ENCODE measurements at regions not wholly inside any gene's neighbourhood (a gene's known extent, or its start where the extent isn't known, plus 50 kb on each side); places are given as distances from the start of the nearest gene placed in this dataset.

DNA sequence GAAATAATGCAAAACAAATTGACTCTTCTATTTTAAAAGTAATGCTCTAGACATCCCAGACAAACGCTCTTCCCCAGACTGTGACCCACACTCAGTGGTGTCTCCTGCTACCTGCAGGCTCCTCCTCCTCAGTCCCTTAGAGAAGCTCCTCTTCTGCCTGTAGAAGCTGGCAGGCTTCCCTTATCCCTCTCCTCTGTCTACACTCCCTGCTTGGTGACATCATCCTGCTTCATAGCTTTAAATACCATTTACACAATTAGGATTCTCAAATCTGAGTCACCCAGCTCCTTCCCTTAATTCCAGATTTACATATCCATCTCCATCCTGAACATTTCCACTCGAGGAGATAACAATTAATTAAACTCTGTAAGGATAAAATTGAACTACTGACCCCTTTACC, 167.9 kb downstream of the FBXO15 start:
- Histone ChIP-seq H3K36me3 (ENCODE audit: insufficient read depth, low read length) (no peaks in the 10 kb centered on the region), H3K9me3 (ENCODE audit: low read length) (no peaks in the 10 kb centered on the region), H3K4me3 (ENCODE audit: low read length) (no peak overlapping the region), H3K27ac (ENCODE audit: low read depth, low read length) (no peak overlapping the region), H3K4me1 (ENCODE audit: insufficient read depth, low read length) (no peaks in the 10 kb centered on the region), H3K27me3 (ENCODE audit: insufficient read depth, low read length, poor library complexity, severe bottlenecking) (no peaks in the 10 kb centered on the region)
- peaks cover 0 to 3% (median 0%) of the 10 kb centered on the region in 5 donors for H3K9me3 Mint-ChIP-seq
- no peaks in the 10 kb centered on the region for H3K36me3 Mint-ChIP-seq
- H3K27ac Mint-ChIP-seq: no peak overlapping the region
- ChIA-PET POLR2A (no interaction called here), CTCF (no interaction called here)
- H3K27me3 Mint-ChIP-seq: peaks cover 9 to 11% of the 10 kb centered on the region in 2 donors
- no peaks in the 10 kb centered on the region for H3K4me1 Mint-ChIP-seq
- no peak overlapping the region for H3K4me3 Mint-ChIP-seq
- DNase-seq: no peak

DNA sequence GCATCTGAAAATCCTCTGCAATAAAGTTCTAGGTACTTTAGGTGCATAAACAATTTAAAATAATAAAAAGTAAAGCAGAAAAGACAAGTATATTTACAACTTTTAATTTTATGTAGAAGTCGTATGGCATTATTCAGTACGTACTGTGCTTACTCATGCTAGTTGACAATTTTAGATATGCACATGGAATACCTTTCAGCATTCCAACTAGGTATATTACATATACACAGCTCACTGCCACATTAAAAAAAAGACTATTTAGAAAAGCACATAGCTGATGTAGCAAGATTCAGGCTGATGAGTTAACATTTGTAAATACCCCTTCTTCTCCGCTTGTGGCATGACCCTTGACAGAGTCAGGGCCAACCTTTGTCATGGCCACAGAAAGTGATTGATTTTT, 171.2 kb downstream of the FBXO15 start:
- DNase-seq: no peak
- Mint-ChIP-seq H3K9me3 (peaks cover 0 to 3% (median 0%) of the 10 kb centered on the region in 5 donors), H3K36me3 (no peaks in the 10 kb centered on the region), H3K4me1 (no peaks in the 10 kb centered on the region), H3K27ac (no peak overlapping the region), H3K4me3 (no peak overlapping the region), H3K27me3 (peaks cover 14 to 19% of the 10 kb centered on the region in 2 donors)
- H3K27me3 ChIP-seq (ENCODE audit: insufficient read depth, low read length, poor library complexity, severe bottlenecking): no peaks in the 10 kb centered on the region
- H3K9me3 ChIP-seq (ENCODE audit: low read length): no peaks in the 10 kb centered on the region
- no peak overlapping the region for H3K4me3 ChIP-seq (ENCODE audit: low read length)
- no peaks in the 10 kb centered on the region for H3K4me1 ChIP-seq (ENCODE audit: insufficient read depth, low read length)
- no peak overlapping the region for H3K27ac ChIP-seq (ENCODE audit: low read depth, low read length)
- ChIA-PET CTCF (no interaction called here), POLR2A (no interaction called here)
- H3K36me3 ChIP-seq (ENCODE audit: insufficient read depth, low read length): no peaks in the 10 kb centered on the region

DNA sequence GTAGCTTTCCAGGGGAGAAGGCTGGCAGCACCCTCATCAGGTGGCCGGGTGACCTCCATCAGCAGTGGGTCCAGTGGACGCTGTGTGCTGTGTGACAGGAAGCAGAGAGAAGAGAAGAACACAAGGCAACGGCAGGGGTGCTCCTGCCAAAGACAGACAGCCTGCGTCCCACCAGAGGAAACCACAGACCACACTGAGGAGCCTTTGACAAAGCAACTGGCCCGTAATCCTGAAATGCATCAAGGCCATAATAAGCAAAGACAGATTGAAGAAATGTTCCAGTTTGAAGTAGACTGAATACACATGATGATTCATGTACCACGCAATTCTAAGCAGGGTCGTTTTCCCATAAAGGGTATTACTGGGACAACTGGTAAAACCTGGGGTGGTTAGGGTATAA, 172.4 kb downstream of the FBXO15 start:
- ChIA-PET POLR2A (no interaction called here), CTCF (no interaction called here)
- H3K27me3 ChIP-seq (ENCODE audit: insufficient read depth, low read length, poor library complexity, severe bottlenecking): no peaks in the 10 kb centered on the region
- Mint-ChIP-seq H3K9me3 (peaks cover 0 to 3% (median 0%) of the 10 kb centered on the region in 5 donors), H3K36me3 (no peaks in the 10 kb centered on the region), H3K4me1 (no peaks in the 10 kb centered on the region), H3K27ac (no peak overlapping the region), H3K4me3 (no peak overlapping the region), H3K27me3 (peaks cover 13 to 19% of the 10 kb centered on the region in 2 donors)
- no peak overlapping the region for H3K4me3 ChIP-seq (ENCODE audit: low read length)
- no peaks in the 10 kb centered on the region for H3K9me3 ChIP-seq (ENCODE audit: low read length)
- no peaks in the 10 kb centered on the region for H3K36me3 ChIP-seq (ENCODE audit: insufficient read depth, low read length)
- H3K4me1 ChIP-seq (ENCODE audit: insufficient read depth, low read length): no peaks in the 10 kb centered on the region
- no peak overlapping the region for H3K27ac ChIP-seq (ENCODE audit: low read depth, low read length)
- no peak for DNase-seq

DNA sequence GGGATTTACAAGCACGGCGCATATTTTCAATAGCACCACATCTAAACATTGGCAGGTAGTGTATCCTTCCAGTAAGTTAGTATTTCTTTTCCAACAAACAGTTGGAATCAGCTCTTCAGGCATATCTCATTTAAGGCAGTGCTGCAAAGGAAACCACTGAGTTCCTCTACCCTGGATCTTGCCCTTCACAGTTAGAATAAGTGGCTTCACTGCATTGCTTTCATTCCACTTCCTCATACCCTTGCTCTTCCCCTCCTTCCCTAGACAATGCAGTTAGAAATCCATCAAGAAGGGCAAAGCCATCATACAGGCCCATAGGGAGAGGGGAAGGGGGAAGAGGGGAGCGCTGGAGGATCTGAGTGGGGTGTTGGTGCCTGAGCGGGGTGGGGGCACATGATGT, 173.7 kb downstream of the FBXO15 start:
- Mint-ChIP-seq H3K4me1 (no peaks in the 10 kb centered on the region), H3K36me3 (no peaks in the 10 kb centered on the region), H3K27me3 (peaks cover 14 to 17% of the 10 kb centered on the region in 2 donors), H3K9me3 (peaks cover 0 to 1% (median 0%) of the 10 kb centered on the region in 5 donors), H3K4me3 (no peak overlapping the region), H3K27ac (no peak overlapping the region)
- no peaks in the 10 kb centered on the region for H3K4me1 ChIP-seq (ENCODE audit: insufficient read depth, low read length)
- no peaks in the 10 kb centered on the region for H3K9me3 ChIP-seq (ENCODE audit: low read length)
- ChIA-PET CTCF (no interaction called here), POLR2A (no interaction called here)
- DNase-seq: no peak
- no peak overlapping the region for H3K27ac ChIP-seq (ENCODE audit: low read depth, low read length)
- H3K36me3 ChIP-seq (ENCODE audit: insufficient read depth, low read length): no peaks in the 10 kb centered on the region
- H3K27me3 ChIP-seq (ENCODE audit: insufficient read depth, low read length, poor library complexity, severe bottlenecking): no peaks in the 10 kb centered on the region
- H3K4me3 ChIP-seq (ENCODE audit: low read length): no peak overlapping the region

DNA sequence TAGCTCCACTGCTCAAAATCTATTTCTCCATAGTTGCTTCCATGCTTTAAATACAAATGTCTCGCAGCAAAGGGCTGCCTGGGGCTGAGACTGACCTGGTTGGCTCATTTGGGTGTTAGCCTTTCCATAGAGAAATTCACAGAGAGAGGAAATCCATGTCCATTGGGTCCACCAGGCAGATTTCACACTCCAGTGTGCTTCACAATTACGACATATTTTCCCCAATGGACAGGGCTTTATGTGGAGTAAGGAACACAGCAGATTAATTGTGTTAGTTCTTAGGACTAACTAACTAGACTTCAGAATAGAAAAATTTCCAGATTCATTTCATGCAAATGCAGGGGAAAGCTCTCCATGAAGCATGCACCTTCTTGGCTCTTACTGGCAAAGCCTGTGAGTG, 180.7 kb downstream of the FBXO15 start:
- H3K9me3 Mint-ChIP-seq: peaks cover 0 to 4% (median 0%) of the 10 kb centered on the region in 5 donors
- ChIA-PET POLR2A (no interaction called here), CTCF (no interaction called here)
- no peak for DNase-seq
- no peak overlapping the region for H3K4me3 ChIP-seq (ENCODE audit: low read length)
- no peak overlapping the region for H3K4me3 Mint-ChIP-seq
- no peaks in the 10 kb centered on the region for H3K36me3 ChIP-seq (ENCODE audit: insufficient read depth, low read length)
- H3K36me3 Mint-ChIP-seq: no peaks in the 10 kb centered on the region
- no peak overlapping the region for H3K27ac ChIP-seq (ENCODE audit: low read depth, low read length)
- H3K4me1 Mint-ChIP-seq: no peaks in the 10 kb centered on the region
- no peak overlapping the region for H3K27ac Mint-ChIP-seq
- no peaks in the 10 kb centered on the region for H3K27me3 ChIP-seq (ENCODE audit: insufficient read depth, low read length, poor library complexity, severe bottlenecking)
- peaks cover 0 to 7% of the 10 kb centered on the region in 2 donors for H3K27me3 Mint-ChIP-seq
- no peaks in the 10 kb centered on the region for H3K9me3 ChIP-seq (ENCODE audit: low read length)
- no peaks in the 10 kb centered on the region for H3K4me1 ChIP-seq (ENCODE audit: insufficient read depth, low read length)

DNA sequence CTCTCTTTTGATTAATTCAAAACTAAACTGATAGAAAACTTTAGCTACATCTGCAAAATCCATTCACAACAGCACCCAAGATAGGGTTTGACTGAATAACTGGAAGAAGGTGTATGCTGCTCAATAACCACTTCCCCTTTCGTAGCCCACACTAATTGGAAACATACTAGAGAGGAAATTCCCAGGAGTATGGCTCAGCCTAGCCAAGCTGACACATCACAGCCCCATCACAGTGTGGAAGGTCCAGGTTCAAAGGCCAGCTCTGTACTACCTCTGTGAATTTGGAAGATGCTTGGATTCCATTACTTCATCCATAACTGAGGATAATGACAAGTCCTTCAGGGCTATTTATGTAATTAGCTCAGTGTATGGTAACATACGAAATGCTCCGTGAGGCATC, 185.4 kb downstream of the FBXO15 start:
- no peak overlapping the region for H3K4me3 ChIP-seq (ENCODE audit: low read length)
- no peaks in the 10 kb centered on the region for H3K27me3 ChIP-seq (ENCODE audit: insufficient read depth, low read length, poor library complexity, severe bottlenecking)
- DNase-seq: no peak
- H3K4me3 Mint-ChIP-seq: no peak overlapping the region
- H3K27me3 Mint-ChIP-seq: peaks cover 3 to 7% of the 10 kb centered on the region in 2 donors
- H3K9me3 Mint-ChIP-seq: peaks cover 0 to 4% (median 0%) of the 10 kb centered on the region in 5 donors
- ChIA-PET CTCF (interaction anchor here (1.0 kb wide), 1 partner anchor 14 kb away, joined by 4 read pairs; no protein-coding TSS in a partner anchor), POLR2A (no interaction called here)
- H3K4me1 ChIP-seq (ENCODE audit: insufficient read depth, low read length): no peaks in the 10 kb centered on the region
- H3K4me1 Mint-ChIP-seq: no peaks in the 10 kb centered on the region
- no peaks in the 10 kb centered on the region for H3K36me3 Mint-ChIP-seq
- H3K27ac Mint-ChIP-seq: no peak overlapping the region
- no peaks in the 10 kb centered on the region for H3K9me3 ChIP-seq (ENCODE audit: low read length)
- H3K27ac ChIP-seq (ENCODE audit: low read depth, low read length): no peak overlapping the region
- H3K36me3 ChIP-seq (ENCODE audit: insufficient read depth, low read length): no peaks in the 10 kb centered on the region

DNA sequence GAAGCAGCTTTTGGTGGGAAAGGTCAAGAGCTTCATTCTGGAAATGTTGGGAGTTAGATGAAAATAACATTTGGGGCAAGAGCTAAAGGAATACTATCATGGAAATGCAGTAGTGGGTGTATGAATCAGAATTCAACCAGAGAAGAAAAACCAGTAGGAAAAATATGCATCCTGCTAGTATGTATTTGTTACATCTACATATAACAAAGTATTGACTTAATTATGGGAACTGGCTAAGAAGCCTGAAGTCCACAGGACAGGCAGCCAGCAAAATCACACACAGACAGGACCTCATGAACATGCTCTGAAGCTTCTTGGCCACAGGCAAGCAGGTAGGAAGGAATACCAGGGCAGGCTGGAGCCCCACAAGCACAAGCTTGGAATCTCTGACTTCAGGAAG, 185.8 kb downstream of the FBXO15 start:
- H3K36me3 Mint-ChIP-seq: no peaks in the 10 kb centered on the region
- H3K4me3 Mint-ChIP-seq: no peak overlapping the region
- peaks cover 3 to 7% of the 10 kb centered on the region in 2 donors for H3K27me3 Mint-ChIP-seq
- no peak overlapping the region for H3K27ac ChIP-seq (ENCODE audit: low read depth, low read length)
- H3K27me3 ChIP-seq (ENCODE audit: insufficient read depth, low read length, poor library complexity, severe bottlenecking): no peaks in the 10 kb centered on the region
- peaks cover 0 to 4% (median 0%) of the 10 kb centered on the region in 5 donors for H3K9me3 Mint-ChIP-seq
- no peaks in the 10 kb centered on the region for H3K36me3 ChIP-seq (ENCODE audit: insufficient read depth, low read length)
- ChIA-PET CTCF (interaction anchor here (1.0 kb wide), 1 partner anchor 14 kb away, joined by 4 read pairs; no protein-coding TSS in a partner anchor), POLR2A (no interaction called here)
- DNase-seq: no peak
- no peak overlapping the region for H3K27ac Mint-ChIP-seq
- no peaks in the 10 kb centered on the region for H3K4me1 Mint-ChIP-seq
- no peak overlapping the region for H3K4me3 ChIP-seq (ENCODE audit: low read length)
- no peaks in the 10 kb centered on the region for H3K9me3 ChIP-seq (ENCODE audit: low read length)
- H3K4me1 ChIP-seq (ENCODE audit: insufficient read depth, low read length): no peaks in the 10 kb centered on the region

DNA sequence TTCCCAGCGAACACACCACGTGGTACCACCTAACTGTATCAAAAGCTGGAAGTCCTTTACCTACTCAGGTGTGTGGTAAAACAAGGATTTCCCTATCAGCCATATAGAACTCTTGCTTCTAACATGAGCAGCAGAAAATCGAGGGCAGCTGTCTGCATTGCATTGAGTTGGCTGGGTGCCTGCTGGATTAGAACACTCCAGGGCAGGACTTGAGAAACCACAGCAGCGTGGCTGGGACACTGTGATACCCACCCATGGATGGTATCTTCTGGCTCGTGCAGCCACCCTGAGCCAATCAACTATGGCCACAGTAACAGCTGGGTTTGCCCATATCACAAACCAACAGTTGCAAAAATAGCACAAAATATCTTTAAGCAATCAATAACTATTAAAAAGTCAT, 188.3 kb downstream of the FBXO15 start:
- H3K27me3 ChIP-seq (ENCODE audit: insufficient read depth, low read length, poor library complexity, severe bottlenecking): no peaks in the 10 kb centered on the region
- Mint-ChIP-seq H3K36me3 (no peaks in the 10 kb centered on the region), H3K27me3 (peaks cover 3 to 7% of the 10 kb centered on the region in 2 donors), H3K4me1 (peaks cover 0 to under 1% (median 0%) of the 10 kb centered on the region in 3 donors), H3K9me3 (peaks cover 0 to 4% (median 0%) of the 10 kb centered on the region in 5 donors), H3K27ac (no peak overlapping the region), H3K4me3 (no peak overlapping the region)
- DNase-seq: no peak
- POLR2A ChIA-PET: no interaction called here
- H3K4me1 ChIP-seq (ENCODE audit: insufficient read depth, low read length): no peaks in the 10 kb centered on the region
- H3K9me3 ChIP-seq (ENCODE audit: low read length): no peaks in the 10 kb centered on the region
- no peak overlapping the region for H3K4me3 ChIP-seq (ENCODE audit: low read length)
- no peaks in the 10 kb centered on the region for H3K36me3 ChIP-seq (ENCODE audit: insufficient read depth, low read length)
- no peak overlapping the region for H3K27ac ChIP-seq (ENCODE audit: low read depth, low read length)
- CTCF ChIA-PET: interaction anchor here (1.5 kb wide), 1 partner anchor 11 kb away, joined by 3 read pairs; no protein-coding TSS in a partner anchor

DNA sequence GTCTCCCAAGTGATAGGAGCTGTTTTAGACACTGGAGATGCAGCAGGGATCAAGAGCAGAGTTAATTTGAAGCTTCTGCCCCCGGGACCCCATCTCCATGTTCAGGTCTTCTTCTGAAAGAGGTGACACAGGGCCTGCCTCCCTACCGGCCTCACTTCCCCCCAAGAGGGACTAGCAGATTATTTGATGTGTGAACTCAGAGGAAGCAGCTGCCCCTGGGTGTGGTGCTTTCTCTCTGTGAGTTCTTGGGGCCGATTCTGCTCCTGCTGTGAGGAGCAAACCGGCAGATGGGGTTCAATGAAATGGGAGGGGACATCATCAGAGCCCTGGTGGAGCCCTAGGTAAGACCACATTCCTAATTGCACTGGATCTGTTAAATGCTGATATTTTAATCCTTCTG, 193.4 kb downstream of the FBXO15 start:
- ChIA-PET POLR2A (no interaction called here), CTCF (no interaction called here)
- no peaks in the 10 kb centered on the region for H3K36me3 Mint-ChIP-seq
- H3K27me3 ChIP-seq (ENCODE audit: insufficient read depth, low read length, poor library complexity, severe bottlenecking): no peaks in the 10 kb centered on the region
- DNase-seq: no peak
- no peak overlapping the region for H3K4me3 Mint-ChIP-seq
- no peak overlapping the region for H3K27ac Mint-ChIP-seq
- no peaks in the 10 kb centered on the region for H3K4me1 ChIP-seq (ENCODE audit: insufficient read depth, low read length)
- H3K27me3 Mint-ChIP-seq: peaks cover 2 to 4% of the 10 kb centered on the region in 2 donors
- peaks cover 0 to 1% (median 0%) of the 10 kb centered on the region in 3 donors for H3K4me1 Mint-ChIP-seq
- H3K4me3 ChIP-seq (ENCODE audit: low read length): no peak overlapping the region
- H3K36me3 ChIP-seq (ENCODE audit: insufficient read depth, low read length): no peaks in the 10 kb centered on the region
- no peaks in the 10 kb centered on the region for H3K9me3 ChIP-seq (ENCODE audit: low read length)
- no peak overlapping the region for H3K27ac ChIP-seq (ENCODE audit: low read depth, low read length)
- no peaks in the 10 kb centered on the region for H3K9me3 Mint-ChIP-seq
